EH (cell line): ENCODE measurements at regions not wholly inside any gene's neighbourhood (a gene's known extent, or its start where the extent isn't known, plus 50 kb on each side); places are given as distances from the start of the nearest gene placed in this dataset.
A peak's percentile ranks its signal among the peaks of the same experiment; 100 is the strongest.

Source experiments
- DNase-seq: peaks from one replicate; pipeline ENCODE4 v3.0.0-alpha.2; 2015; ENCODE audit warnings: low read depth

- DNase-seq: no peak
These were observed 86.5 kb upstream of the SLC14A2 start for GRCh38 chr18:45528712-45529336.

GRCh38 chr18:45538444-45538843 lies 76.8 kb upstream of the SLC14A2 start:
- no peak for DNase-seq

GRCh38 chr18:45539491-45539891 lies 75.8 kb upstream of the SLC14A2 start:
- DNase-seq: no peak

- no peak for DNase-seq
These were observed 75.2 kb upstream of the SLC14A2 start for GRCh38 chr18:45540125-45540524.

- DNase-seq: no peak
These were observed 73.9 kb upstream of the SLC14A2 start for GRCh38 chr18:45541421-45541820.

- no peak for DNase-seq
These were observed 73.2 kb upstream of the SLC14A2 start for GRCh38 chr18:45542043-45542442.

GRCh38 chr18:45547910-45548309 lies 67.4 kb upstream of the SLC14A2 start:
- no peak for DNase-seq

- DNase-seq: no peak
These were observed 66.7 kb upstream of the SLC14A2 start for GRCh38 chr18:45548614-45549013.

- DNase-seq: no peak
These were observed 66.0 kb upstream of the SLC14A2 start for GRCh38 chr18:45549290-45549689.

- no peak for DNase-seq
These were observed 64.0 kb upstream of the SLC14A2 start for GRCh38 chr18:45551142-45551815.

GRCh38 chr18:45553723-45554388 lies 61.4 kb upstream of the SLC14A2 start:
- peak; percentile 12 for DNase-seq

- DNase-seq: no peak
These were observed 60.9 kb upstream of the SLC14A2 start for GRCh38 chr18:45554389-45554737.

GRCh38 chr18:45556222-45556621 lies 59.1 kb upstream of the SLC14A2 start:
- no peak for DNase-seq

GRCh38 chr18:45557287-45557686 lies 58.0 kb upstream of the SLC14A2 start:
- no peak for DNase-seq

GRCh38 chr18:45557779-45558178 lies 57.5 kb upstream of the SLC14A2 start:
- no peak for DNase-seq

GRCh38 chr18:45559258-45559657 lies 56.0 kb upstream of the SLC14A2 start:
- DNase-seq: no peak

- DNase-seq: no peak
These were observed 54.4 kb upstream of the SLC14A2 start for GRCh38 chr18:45560870-45561269.

- DNase-seq: peak; percentile 44
These were observed 52.5 kb upstream of the SLC14A2 start for GRCh38 chr18:45562567-45563479.

- DNase-seq: peak; percentile 35
These were observed 49.9 kb upstream of the SLC14A2 start for GRCh38 chr18:45565280-45565970.
